ENCODE measurements at regions not wholly inside any gene's neighbourhood (a gene's known extent, or its start where the extent isn't known, plus 50 kb on each side); places are given as distances from the start of the nearest gene placed in this dataset.

GRCh38 chr6:21773576-21773968 is 180.0 kb downstream of the SOX4 start:
- no peak for TF ChIP-seq CTCF (conservative IDR thresholded peaks at IDR 0.05; ENCODE audit: low read depth, low read length)
- TF ChIP-seq POLR2A (IDR thresholded peaks at IDR 0.05; ENCODE audit: low read depth, low read length), result no peak
- TF ChIP-seq MAZ (IDR thresholded peaks at IDR 0.05; ENCODE audit: borderline replicate concordance, low read depth, low read length), result no peak
- no peak for TF ChIP-seq RAD21 (IDR thresholded peaks at IDR 0.05; ENCODE audit: low read length)
- TF ChIP-seq ELK1 (IDR thresholded peaks at IDR 0.05; ENCODE audit: borderline replicate concordance, low read depth, low read length), result no peak
- no peak for TF ChIP-seq MAFK (IDR thresholded peaks at IDR 0.05; ENCODE audit: low read depth, low read length)
- TF ChIP-seq USF2 (IDR thresholded peaks at IDR 0.05; ENCODE audit: low read depth, low read length), result no peak
- TF ChIP-seq RCOR1 (IDR thresholded peaks at IDR 0.05; ENCODE audit: insufficient replicate concordance, low read length), result no peak
- no peak for TF ChIP-seq MXI1 (IDR thresholded peaks at IDR 0.05; ENCODE audit: borderline replicate concordance, low read depth, low read length)
- no peak for TF ChIP-seq CHD1 (IDR thresholded peaks at IDR 0.05; ENCODE audit: low read depth, low read length)
- TF ChIP-seq FOS (IDR thresholded peaks at IDR 0.05; ENCODE audit: low read depth, low read length), result no peak
- no peak for TF ChIP-seq RFX5 (IDR thresholded peaks at IDR 0.05; ENCODE audit: low read depth, low read length)
- no peak for TF ChIP-seq CEBPB (IDR thresholded peaks at IDR 0.05; ENCODE audit: low read depth, low read length)
- TF ChIP-seq SMC3 (IDR thresholded peaks at IDR 0.05; ENCODE audit: low read depth, low read length), result no peak
